Fibroblast of peridontal ligament (primary cell): ENCODE measurements at regions not wholly inside any gene's neighbourhood (a gene's known extent, or its start where the extent isn't known, plus 50 kb on each side); places are given as distances from the start of the nearest gene placed in this dataset.

Experiments
- DNase-seq: peaks from one replicate; pipeline ENCODE4 v3.0.0-alpha.2; 2010; ENCODE audit errors: extremely low read depth

- peak; percentile 93 for DNase-seq
Measured at GRCh38 chr3:190252080-190252479, 70.2 kb downstream of the CLDN1 start.

- DNase-seq, result no peak
Measured at GRCh38 chr3:190249414-190249813, 72.8 kb downstream of the CLDN1 start.

- no peak for DNase-seq
Measured at GRCh38 chr3:190242147-190242546, 80.1 kb downstream of the CLDN1 start.

GRCh38 chr3:190239325-190239724, 82.9 kb downstream of the CLDN1 start:
- DNase-seq, result no peak

DNA sequence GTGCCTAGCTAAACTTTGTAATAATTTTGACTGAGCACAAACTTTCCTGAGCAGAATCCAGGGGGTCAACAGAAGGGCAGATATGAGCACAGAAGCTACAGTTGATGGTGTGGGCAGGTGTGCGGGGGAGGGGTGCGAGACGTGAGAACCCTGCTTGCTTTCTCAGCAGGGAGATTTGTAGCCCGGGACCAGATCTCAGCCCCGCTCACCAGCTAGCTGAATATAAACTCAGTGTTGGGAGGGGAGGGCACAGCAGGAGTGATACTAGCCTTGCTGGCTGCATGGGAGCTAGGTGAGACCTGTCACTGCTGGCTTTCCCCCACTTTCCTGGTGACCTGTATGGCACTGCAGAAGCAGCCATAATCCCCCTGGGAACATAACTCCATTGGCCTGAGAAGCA, 83.4 kb downstream of the CLDN1 start:
- DNase-seq, result no peak

DNA sequence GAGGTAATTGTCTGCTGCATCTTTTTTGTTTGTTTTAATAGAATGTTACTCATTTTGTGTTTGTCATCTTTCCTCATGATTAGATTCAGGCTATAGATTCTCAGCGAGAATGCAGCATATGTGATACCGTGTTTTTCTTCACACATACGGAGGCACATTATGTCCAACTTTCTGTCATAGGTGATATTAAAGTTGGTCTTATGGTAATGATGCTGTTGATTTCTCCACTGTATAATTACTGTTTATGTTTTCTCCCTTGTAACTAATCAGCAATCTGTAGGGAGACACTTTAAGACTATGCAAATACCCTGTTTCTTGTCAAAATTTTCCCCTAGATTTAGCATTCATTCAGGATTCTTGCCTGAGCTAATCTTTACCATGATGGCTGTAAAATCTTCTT, 87.6 kb downstream of the CLDN1 start:
- no peak for DNase-seq

DNA sequence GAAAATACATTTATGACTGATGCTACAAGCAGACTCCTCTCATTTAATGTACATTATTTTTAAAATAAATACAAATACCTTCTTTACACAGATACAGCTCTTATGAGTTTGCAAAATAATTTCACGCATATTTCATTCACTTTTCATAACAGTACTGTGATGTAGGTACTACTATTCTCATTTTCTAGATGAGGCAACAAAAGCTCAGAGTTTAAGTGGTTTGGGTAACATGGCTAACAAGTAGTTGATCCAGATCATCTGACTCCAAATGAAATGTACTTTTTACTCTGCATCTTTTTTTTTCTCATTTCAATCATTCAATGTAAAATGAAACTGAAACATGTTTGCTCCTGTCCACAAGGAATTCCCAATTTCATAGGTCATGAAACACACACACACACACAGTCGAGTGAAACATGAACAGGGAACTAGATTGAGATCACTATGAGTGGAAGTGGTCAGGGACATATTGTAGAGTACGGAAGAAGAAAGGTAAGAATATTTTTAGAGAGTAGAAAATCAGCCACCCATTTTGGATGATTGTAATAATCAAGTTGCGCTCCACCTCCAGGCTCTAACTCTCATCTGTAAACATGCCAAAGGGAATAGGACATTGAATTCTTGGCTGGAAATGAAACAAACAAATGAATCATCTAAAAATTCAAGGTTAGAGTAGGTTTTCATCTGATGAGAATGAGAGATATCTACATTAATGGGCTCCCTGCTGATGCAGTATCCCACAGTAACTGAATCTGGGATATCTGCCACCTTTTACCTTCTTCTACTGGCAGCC, 92.4 kb downstream of the CLDN1 start:
- peak; percentile 46 for DNase-seq

- no peak for DNase-seq
Measured at GRCh38 chr3:190227064-190227463, 95.2 kb downstream of the CLDN1 start.

GRCh38 chr3:190224863-190225692, 97.2 kb downstream of the CLDN1 start:
- peak; percentile 68 for DNase-seq

DNA sequence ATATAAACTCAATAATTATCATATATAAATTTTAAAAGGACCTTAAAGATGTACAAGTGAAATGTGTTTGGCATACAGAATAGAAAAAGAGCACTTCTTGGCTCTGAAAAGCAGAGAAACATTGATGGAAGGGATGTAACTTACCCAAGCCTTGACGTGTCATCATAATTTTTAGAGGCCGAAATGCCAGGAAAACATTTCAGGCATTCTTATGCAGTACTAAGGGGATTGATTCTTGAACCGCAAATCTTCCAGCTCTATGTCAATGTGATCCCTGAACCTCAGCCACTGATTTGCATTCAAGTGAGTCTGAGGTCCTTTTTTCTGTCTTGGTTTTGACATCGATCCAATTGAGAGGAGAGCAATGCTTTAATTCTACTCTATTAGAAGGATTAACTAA, 97.8 kb downstream of the CLDN1 start:
- peak; percentile 62 for DNase-seq

- no peak for DNase-seq
Measured at GRCh38 chr3:190222916-190223315, 99.3 kb downstream of the CLDN1 start.

- no peak for DNase-seq
Measured at GRCh38 chr3:190222360-190222759, 99.9 kb downstream of the CLDN1 start.

GRCh38 chr3:190220362-190220761, 99.7 kb upstream of the P3H2 start:
- no peak for DNase-seq

DNA sequence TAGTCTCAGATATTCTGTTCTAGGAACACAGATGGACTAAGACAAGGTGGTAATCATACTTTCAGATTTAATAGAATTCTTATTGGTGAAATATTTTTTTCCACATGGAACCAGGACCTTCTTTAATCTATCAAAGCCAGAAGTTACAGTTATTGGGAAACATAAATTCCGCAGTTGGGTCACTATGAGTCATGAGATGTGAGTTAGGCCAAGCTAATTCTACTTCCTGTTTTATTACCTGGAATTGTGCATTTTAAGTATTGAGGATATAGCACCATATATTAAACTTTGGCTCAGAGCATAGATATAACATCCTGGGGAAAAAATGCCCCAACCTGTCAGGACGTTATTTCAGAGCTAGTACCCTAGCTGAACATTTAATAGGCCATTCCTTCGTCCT, 96.4 kb upstream of the P3H2 start:
- peak; percentile 50 for DNase-seq

DNA sequence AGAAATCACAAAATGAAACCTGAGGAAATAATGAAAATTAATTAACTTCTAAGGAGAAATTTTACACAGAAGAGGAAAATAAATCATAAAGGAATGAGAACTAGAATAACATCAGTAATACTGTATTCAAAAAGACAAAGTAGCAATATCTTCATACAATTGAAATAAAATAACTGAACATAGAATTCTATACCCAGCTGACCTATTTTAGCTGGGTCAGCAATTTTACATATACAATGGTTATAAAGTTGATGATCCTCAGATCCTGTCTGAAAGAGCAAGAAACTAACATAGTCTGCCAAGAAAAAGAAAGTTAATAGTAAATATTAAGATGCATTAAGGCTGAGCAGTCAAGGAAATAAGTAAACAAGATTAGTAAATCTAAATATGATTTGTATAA, 93.0 kb upstream of the P3H2 start:
- no peak for DNase-seq

DNA sequence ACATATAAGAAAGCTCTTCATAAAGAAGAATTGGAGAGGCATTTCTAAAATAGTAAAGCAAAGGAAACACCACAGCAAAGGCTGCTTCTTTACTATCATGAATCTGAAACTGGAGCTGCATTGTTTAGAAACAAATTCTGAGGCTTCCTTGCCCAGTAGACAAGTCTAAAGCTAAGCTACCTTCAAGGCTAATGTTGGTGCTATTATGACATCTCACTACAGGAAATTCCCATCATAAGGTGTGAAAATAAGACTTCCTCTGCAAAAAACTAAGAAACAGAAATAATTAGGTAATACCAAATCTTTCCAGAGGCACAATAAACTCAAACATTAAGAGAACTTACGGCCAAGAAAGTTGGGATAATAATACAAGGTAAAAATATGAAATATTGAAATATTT, 89.9 kb upstream of the P3H2 start:
- no peak for DNase-seq

DNA sequence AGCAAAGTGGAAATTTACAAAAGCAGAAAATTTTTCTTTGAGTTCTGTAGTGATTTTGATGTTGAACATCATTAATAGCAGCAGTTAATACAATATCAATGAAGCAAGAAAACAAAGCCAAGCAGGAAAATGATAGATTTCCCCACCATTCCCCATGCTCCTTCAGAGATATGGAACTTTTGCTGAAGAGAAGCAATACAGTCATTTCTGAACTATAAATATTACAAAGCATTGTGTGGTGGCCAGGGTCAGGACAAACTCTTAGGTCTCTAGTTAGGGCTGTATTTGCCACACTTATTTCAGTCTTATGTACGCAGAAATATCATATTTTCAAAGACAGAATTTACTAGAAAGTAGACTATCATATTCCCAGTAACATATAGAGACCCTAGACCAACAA, 88.8 kb upstream of the P3H2 start:
- no peak for DNase-seq

GRCh38 chr3:190208196-190208595, 87.5 kb upstream of the P3H2 start:
- DNase-seq, result no peak

DNA sequence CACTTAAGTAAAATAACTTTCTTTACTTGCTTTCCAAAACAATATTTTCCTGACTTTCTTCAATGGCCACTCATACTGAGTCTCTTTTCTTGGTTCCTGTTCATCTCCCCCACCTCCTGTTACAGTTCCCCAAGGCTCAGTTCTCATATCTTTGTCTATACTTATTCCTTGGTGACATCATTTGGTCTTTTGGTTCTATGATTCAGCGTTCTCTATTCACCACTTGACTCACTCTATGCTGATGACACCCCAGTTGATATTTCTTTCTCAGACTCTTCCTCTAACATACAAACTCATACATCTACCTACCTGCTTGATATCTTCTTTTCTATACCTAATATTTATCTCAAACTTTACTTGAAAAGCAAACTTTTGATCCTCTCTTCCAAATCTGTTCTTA, 85.0 kb upstream of the P3H2 start:
- peak; percentile 80 for DNase-seq

GRCh38 chr3:190204200-190204599, 83.5 kb upstream of the P3H2 start:
- DNase-seq, result no peak

DNA sequence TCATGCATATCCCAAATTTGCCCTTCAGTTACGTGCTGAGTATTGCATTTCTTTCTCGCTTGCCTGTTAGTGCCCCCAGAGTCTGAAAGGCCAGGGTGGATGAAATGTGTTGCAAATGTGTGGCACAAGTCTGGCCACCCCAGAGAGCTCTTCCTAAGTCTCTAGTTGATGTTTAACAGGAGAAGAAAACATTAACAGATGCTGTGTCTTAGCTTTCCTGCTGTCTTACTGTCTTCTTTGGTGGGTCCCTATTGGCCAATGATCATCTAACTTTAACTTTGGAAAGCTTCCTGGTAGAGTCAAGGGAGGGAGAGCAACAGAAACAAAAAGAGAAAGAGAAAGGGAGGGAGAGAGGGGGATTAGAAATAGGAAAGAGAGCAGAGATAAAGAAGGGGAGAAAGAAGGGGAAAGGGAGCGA, 76.7 kb upstream of the P3H2 start:
- no peak for DNase-seq

DNA sequence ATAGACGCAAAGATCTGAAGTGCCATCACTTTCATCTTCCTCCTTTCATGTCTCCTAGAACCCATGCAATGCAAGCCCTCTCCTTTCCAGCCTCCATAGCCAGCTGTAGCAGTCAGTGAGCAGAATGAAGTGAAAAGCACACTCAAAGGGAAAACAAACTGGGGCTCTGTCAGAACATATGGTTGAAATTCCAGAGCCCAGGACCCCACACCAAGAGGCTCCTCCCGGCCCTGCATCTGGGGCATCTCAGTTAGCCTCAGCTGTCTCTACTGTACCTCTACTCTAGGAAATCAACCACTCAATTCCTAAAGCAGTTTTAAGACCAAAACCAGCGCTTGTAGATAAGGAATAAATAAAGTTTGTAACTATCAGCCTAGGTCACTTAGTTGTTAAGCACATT, 73.8 kb upstream of the P3H2 start:
- DNase-seq, result no peak

DNA sequence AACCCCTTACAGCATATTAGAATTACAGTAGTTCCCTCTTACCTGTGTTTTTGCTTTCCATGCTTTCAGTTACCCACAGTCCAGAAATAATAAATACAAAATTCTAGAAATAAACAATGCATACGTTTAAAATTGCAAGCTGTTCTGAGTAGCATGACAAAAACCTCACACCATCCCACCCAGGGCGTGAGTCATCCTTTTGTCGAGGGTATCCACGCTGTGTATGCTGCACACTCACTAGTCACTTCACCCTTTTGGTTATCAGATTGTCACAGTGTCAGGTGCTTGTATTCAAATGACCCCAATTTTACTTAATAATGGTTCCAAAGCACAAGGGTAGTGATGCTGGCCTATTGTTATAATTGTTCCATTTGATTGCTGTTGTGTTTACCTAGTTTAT, 72.5 kb upstream of the P3H2 start:
- no peak for DNase-seq
